Smooth muscle cell (in vitro differentiated cells): ENCODE measurements at regions not wholly inside any gene's neighbourhood (a gene's known extent, or its start where the extent isn't known, plus 50 kb on each side); places are given as distances from the start of the nearest gene placed in this dataset.

Experiments used
- DNase-seq: peaks from one replicate; lab custom pipeline; 2025; ENCODE audit not compliant: unreplicated experiment; lab: John Stamatoyannopoulos, UW
- H2AFZ ChIP-seq: fragments of 200-600 bp; sonication (generic); 2 replicates; pipeline ENCODE4 v1.6.0; 2016; ENCODE audit warnings: antibody characterized with exemption, low read depth, mild to moderate bottlenecking
- H3F3A ChIP-seq: fragments of 200-600 bp; sonication (generic); 2 replicates; pipeline ENCODE4 v1.6.0; 2017; ENCODE audit warnings: antibody characterized with exemption, low read depth
- H3K27ac ChIP-seq: fragments of 200-600 bp; sonication (generic); 2 replicates; pipeline ENCODE4 v1.5.1; 2016; ENCODE audit warnings: low read depth, mild to moderate bottlenecking
- H3K27me3 ChIP-seq: fragments of 200-600 bp; sonication (generic); 2 replicates; pipeline ENCODE4 v1.6.1; 2016; ENCODE audit warnings: low read depth, mild to moderate bottlenecking
- H3K36me3 ChIP-seq: fragments of 200-600 bp; sonication (generic); 2 replicates; pipeline ENCODE4 v1.5.1; 2016; ENCODE audit warnings: low read depth
- H3K4me1 ChIP-seq: fragments of 200-600 bp; sonication (generic); 2 replicates; pipeline ENCODE4 v1.5.1; 2016; ENCODE audit warnings: low read depth
- H3K4me2 ChIP-seq: fragments of 200-600 bp; sonication (generic); 2 replicates; pipeline ENCODE4 v1.6.0; 2016; ENCODE audit warnings: mild to moderate bottlenecking
- H3K4me3 ChIP-seq: fragments of 200-600 bp; sonication (generic); 2 replicates; pipeline ENCODE4 v1.5.1; 2016; ENCODE audit warnings: mild to moderate bottlenecking
- H3K79me2 ChIP-seq: fragments of 200-600 bp; sonication (generic); 2 replicates; pipeline ENCODE4 v1.6.0; 2016; ENCODE audit warnings: low read depth, mild to moderate bottlenecking
- H3K9ac ChIP-seq: fragments of 200-600 bp; sonication (generic); 2 replicates; pipeline ENCODE4 v1.6.0; 2016; ENCODE audit warnings: low read depth
- H3K9me3 ChIP-seq: fragments of 200-600 bp; sonication (generic); replicated peaks from 2 replicates; pipeline ENCODE4 v1.5.1; 2016; ENCODE audit warnings: low read depth
- H4K20me1 ChIP-seq: fragments of 200-600 bp; sonication (generic); 2 replicates; pipeline ENCODE4 v1.6.0; 2016; ENCODE audit warnings: low read depth
- WGBS: methylation state at CpG from one replicate; pipeline ENCODE4 v1.1.7; 2016; ENCODE audit warnings: low lambda C conversion rate; 5-methylcytosine and 5-hydroxymethylcytosine counted together
- TF ChIP-seq, protein P1 (sequence below): fragments of 200-600 bp; sonication (generic); IDR thresholded peaks from 2 replicates; pipeline ENCODE4 v1.5.1; 2017; ENCODE audit warnings: borderline replicate concordance, mild to moderate bottlenecking, antibody characterized with exemption; ENCODE audit not compliant: insufficient read depth, poor library complexity, severe bottlenecking

DNA sequence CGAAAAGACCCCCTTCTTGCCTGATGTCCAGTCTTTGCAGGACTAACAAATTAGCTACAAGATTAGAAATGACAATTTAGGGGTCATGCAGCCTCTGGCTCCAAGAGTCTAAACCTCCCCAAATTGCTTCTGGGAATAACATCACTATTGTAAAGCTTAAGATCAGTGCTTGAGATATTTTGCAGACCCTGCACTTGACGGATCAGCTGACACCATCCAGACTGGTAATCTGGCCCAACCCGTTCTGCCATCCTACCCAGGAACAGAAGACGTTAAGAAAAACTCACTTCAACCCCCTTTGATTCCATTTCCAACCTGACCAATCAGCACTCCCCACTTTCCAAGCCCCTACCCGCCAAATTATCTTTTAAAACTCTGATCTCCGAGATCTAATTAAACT lies 236.7 kb upstream of the KRR1 start:
- H3K4me2 ChIP-seq = peak overlapping the region; percentile 3
- no peaks in the 10 kb centered on the region for H3K79me2 ChIP-seq
- H3K36me3 ChIP-seq = no peaks in the 10 kb centered on the region
- 25% methylated on average over 6 of the region's 6 CpGs for WGBS
- peak overlapping the region; percentile 3 for H2AFZ ChIP-seq
- no peak overlapping the region for H3K9ac ChIP-seq
- H3K27ac ChIP-seq = peak overlapping the region; percentile 66
- H3K27me3 ChIP-seq = no peaks in the 10 kb centered on the region
- no peak for DNase-seq
- no peaks in the 10 kb centered on the region for H4K20me1 ChIP-seq
- H3K4me3 ChIP-seq = no peak overlapping the region
- H3K9me3 ChIP-seq = no peaks in the 10 kb centered on the region
- H3F3A ChIP-seq = peaks cover 17% of the 10 kb centered on the region
- peaks cover 7% of the 10 kb centered on the region for H3K4me1 ChIP-seq
- TF ChIP-seq, protein P1, sequence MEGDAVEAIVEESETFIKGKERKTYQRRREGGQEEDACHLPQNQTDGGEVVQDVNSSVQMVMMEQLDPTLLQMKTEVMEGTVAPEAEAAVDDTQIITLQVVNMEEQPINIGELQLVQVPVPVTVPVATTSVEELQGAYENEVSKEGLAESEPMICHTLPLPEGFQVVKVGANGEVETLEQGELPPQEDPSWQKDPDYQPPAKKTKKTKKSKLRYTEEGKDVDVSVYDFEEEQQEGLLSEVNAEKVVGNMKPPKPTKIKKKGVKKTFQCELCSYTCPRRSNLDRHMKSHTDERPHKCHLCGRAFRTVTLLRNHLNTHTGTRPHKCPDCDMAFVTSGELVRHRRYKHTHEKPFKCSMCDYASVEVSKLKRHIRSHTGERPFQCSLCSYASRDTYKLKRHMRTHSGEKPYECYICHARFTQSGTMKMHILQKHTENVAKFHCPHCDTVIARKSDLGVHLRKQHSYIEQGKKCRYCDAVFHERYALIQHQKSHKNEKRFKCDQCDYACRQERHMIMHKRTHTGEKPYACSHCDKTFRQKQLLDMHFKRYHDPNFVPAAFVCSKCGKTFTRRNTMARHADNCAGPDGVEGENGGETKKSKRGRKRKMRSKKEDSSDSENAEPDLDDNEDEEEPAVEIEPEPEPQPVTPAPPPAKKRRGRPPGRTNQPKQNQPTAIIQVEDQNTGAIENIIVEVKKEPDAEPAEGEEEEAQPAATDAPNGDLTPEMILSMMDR = no peak

- DNase-seq = no peak
These were observed 236.2 kb upstream of the KRR1 start for GRCh38 chr12:75747572-75748021.

DNA sequence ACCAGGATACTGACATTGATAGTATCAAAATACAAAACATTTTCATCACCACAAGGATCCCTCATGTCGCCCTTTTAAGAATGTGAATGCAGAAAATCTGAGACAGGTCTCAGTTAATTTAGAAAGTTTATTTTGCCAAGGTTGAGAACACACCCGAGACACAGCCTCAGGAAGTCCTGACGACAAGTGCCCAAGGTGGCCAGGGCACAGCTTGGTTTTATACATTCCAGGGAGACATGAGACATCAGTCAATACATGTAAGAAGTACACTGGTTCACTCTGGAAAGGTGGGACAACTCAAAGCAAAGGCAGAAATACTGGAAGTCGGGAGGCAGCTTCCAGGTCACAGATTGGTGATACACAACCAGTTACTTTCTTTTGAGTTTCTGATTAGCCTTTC lies 235.2 kb upstream of the KRR1 start:
- Histone ChIP-seq H3K27ac (no peak overlapping the region), H3K4me3 (no peak overlapping the region), H3K27me3 (no peaks in the 10 kb centered on the region), H2AFZ (no peak overlapping the region), H3K9me3 (no peaks in the 10 kb centered on the region), H3K4me1 (peaks cover 7% of the 10 kb centered on the region), H3K4me2 (no peak overlapping the region), H3K79me2 (no peaks in the 10 kb centered on the region), H3K9ac (no peak overlapping the region), H3F3A (peaks cover 17% of the 10 kb centered on the region), H4K20me1 (no peaks in the 10 kb centered on the region), H3K36me3 (no peaks in the 10 kb centered on the region)
- TF ChIP-seq, protein P1 = no peak
- WGBS = 93% methylated on average over 4 of the region's 4 CpGs
- DNase-seq = no peak

More at GRCh38 chr12:75747572-75748021, 236.2 kb upstream of the KRR1 start:
- no peaks in the 10 kb centered on the region for H3K36me3 ChIP-seq
- H3K4me1 ChIP-seq = peaks cover 7% of the 10 kb centered on the region
- H2AFZ ChIP-seq = peak overlapping the region; percentile 3
- no peaks in the 10 kb centered on the region for H3K79me2 ChIP-seq
- 21% methylated on average over 1 of the region's 1 CpG for WGBS
- H3K9ac ChIP-seq = no peak overlapping the region
- H3K4me2 ChIP-seq = peak overlapping the region; percentile 3
- peaks cover 17% of the 10 kb centered on the region for H3F3A ChIP-seq
- no peaks in the 10 kb centered on the region for H3K27me3 ChIP-seq
- H3K4me3 ChIP-seq = no peak overlapping the region
- peak overlapping the region; percentile 66 for H3K27ac ChIP-seq
- no peaks in the 10 kb centered on the region for H4K20me1 ChIP-seq
- H3K9me3 ChIP-seq = no peaks in the 10 kb centered on the region
- TF ChIP-seq, protein P1 = no peak

DNA sequence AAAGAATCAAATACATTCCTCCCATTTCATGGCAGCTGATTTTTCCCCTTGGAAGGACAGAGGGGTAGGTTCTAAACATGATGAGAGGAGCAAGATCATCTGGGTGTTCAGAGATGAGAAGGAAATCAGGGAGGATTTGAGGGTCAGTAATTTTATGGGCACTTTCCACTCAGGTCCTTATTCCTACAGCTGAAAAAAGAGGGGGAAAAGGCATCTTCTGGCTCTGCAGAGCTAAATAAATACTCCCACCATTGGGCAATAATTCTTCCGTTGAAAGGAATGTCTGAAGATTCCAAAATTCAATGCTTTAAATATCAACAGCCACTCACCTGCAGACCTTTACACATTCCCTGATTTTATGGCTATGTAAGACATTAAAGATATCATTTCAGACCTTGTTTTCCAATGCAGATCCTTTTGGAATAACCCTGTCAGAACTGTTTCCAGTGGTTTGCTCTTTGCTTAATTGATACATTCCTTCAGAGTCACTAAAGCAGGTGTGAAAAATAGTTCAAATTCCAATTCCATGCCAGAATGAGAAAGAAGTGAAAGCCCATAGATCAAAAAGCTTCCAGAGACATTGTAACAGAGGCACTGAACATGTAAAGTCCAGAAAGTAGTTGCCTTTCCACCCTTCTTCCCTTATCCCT lies 233.3 kb upstream of the KRR1 start:
- H4K20me1 ChIP-seq = no peaks in the 10 kb centered on the region
- H3K27me3 ChIP-seq = no peaks in the 10 kb centered on the region
- H3K36me3 ChIP-seq = no peaks in the 10 kb centered on the region
- H3F3A ChIP-seq = peaks cover 4% of the 10 kb centered on the region
- H3K9me3 ChIP-seq = no peaks in the 10 kb centered on the region
- DNase-seq = no peak
- H3K9ac ChIP-seq = no peak overlapping the region
- H2AFZ ChIP-seq = peak overlapping the region; percentile 42
- H3K27ac ChIP-seq = no peak overlapping the region
- no peaks in the 10 kb centered on the region for H3K79me2 ChIP-seq
- H3K4me2 ChIP-seq = no peak overlapping the region
- H3K4me3 ChIP-seq = no peak overlapping the region
- TF ChIP-seq, protein P1 = no peak
- WGBS = 25% methylated on average over 1 of the region's 1 CpG
- H3K4me1 ChIP-seq = no peaks in the 10 kb centered on the region
